H9 (cell line): ENCODE measurements at regions not wholly inside any gene's neighbourhood (a gene's known extent, or its start where the extent isn't known, plus 50 kb on each side); places are given as distances from the start of the nearest gene placed in this dataset.

ENCODE experiments used
- DNase-seq: peaks from one replicate; pipeline ENCODE4 v3.0.0-alpha.2; 2017
- H2AFZ ChIP-seq: one replicate; pipeline ENCODE4 v1.6.1; 2013; ENCODE audit warnings: mild to moderate bottlenecking, low read length, control low read depth, moderate library complexity
- H2AK5ac ChIP-seq: 2 replicates; pipeline ENCODE4 v1.6.1; 2013; ENCODE audit warnings: low read length, control low read depth, mixed read lengths; ENCODE audit not compliant: insufficient read length
- H2BK120ac ChIP-seq: one replicate; pipeline ENCODE4 v1.6.1; 2013; ENCODE audit warnings: low read depth, mild to moderate bottlenecking, low read length, control low read depth, inconsistent platforms; ENCODE audit not compliant: poor library complexity, severe bottlenecking
- H2BK12ac ChIP-seq: 2 replicates; pipeline ENCODE4 v1.6.1; 2013; ENCODE audit warnings: low read length, control low read depth, mixed read lengths, low read depth; ENCODE audit not compliant: insufficient read length
- H2BK15ac ChIP-seq: 2 replicates; pipeline ENCODE4 v1.6.1; 2013; ENCODE audit warnings: low read depth, low read length, control low read depth
- H2BK20ac ChIP-seq: one replicate; pipeline ENCODE4 v1.6.1; 2013; ENCODE audit warnings: low read depth, mild to moderate bottlenecking, low read length, control low read depth, inconsistent platforms; ENCODE audit not compliant: poor library complexity, severe bottlenecking
- H2BK5ac ChIP-seq: 2 replicates; pipeline ENCODE4 v1.6.1; 2013; ENCODE audit warnings: low read length, control low read depth, mixed read lengths; ENCODE audit not compliant: insufficient read length
- H3K14ac ChIP-seq: 2 replicates; pipeline ENCODE4 v1.6.1; 2013; ENCODE audit warnings: low read length, control low read depth; ENCODE audit not compliant: insufficient read depth
- H3K18ac ChIP-seq: 2 replicates; pipeline ENCODE4 v1.6.1; 2013; ENCODE audit warnings: low read depth, mild to moderate bottlenecking, mixed read lengths, low read length, control low read depth; ENCODE audit not compliant: insufficient read length
- H3K23ac ChIP-seq: 2 replicates; pipeline ENCODE4 v1.6.1; 2013; ENCODE audit warnings: low read length, control low read depth, mixed read lengths, low read depth; ENCODE audit not compliant: insufficient read length
- H3K23me2 ChIP-seq: 2 replicates; pipeline ENCODE4 v1.6.1; 2013; ENCODE audit warnings: low read depth, mild to moderate bottlenecking, mixed read lengths, low read length, control low read depth; ENCODE audit not compliant: insufficient read length, poor library complexity, severe bottlenecking
- H3K27ac ChIP-seq: 2 replicates; pipeline ENCODE4 v1.5.1; 2013; ENCODE audit warnings: low read length, control low read depth, mixed read lengths, low read depth; ENCODE audit not compliant: insufficient read length
- H3K27me3 ChIP-seq: 2 replicates; pipeline ENCODE4 v1.6.1; 2013; ENCODE audit warnings: low read length, control low read depth, inconsistent platforms; ENCODE audit not compliant: insufficient read depth
- H3K4ac ChIP-seq: 2 replicates; pipeline ENCODE4 v1.6.1; 2013; ENCODE audit warnings: low read depth, mild to moderate bottlenecking, control low read depth, inconsistent platforms, low read length, moderate library complexity
- H3K4me1 ChIP-seq: 2 replicates; pipeline ENCODE4 v1.6.1; 2013; ENCODE audit warnings: low read length, control low read depth, inconsistent platforms; ENCODE audit not compliant: insufficient read depth
- H3K4me2 ChIP-seq: 2 replicates; pipeline ENCODE4 v1.6.1; 2013; ENCODE audit warnings: low read length, control low read depth, mixed read lengths; ENCODE audit not compliant: insufficient read length, insufficient read depth
- H3K56ac ChIP-seq: 2 replicates; pipeline ENCODE4 v1.6.1; 2013; ENCODE audit warnings: low read depth, mild to moderate bottlenecking, mixed read lengths, low read length, control low read depth; ENCODE audit not compliant: insufficient read length
- H3K79me1 ChIP-seq: 2 replicates; pipeline ENCODE4 v1.6.1; 2013; ENCODE audit warnings: low read depth, mild to moderate bottlenecking, moderate library complexity, low read length, control low read depth, inconsistent platforms; ENCODE audit not compliant: insufficient read depth, poor library complexity, severe bottlenecking
- H3K79me2 ChIP-seq: 2 replicates; pipeline ENCODE4 v1.6.1; 2013; ENCODE audit warnings: low read length, control low read depth, inconsistent platforms; ENCODE audit not compliant: insufficient read depth
- H3K9ac ChIP-seq: 2 replicates; pipeline ENCODE4 v1.6.1; 2013; ENCODE audit warnings: low read length, control low read depth, mixed read lengths; ENCODE audit not compliant: insufficient read length; ENCODE audit errors: extremely low read depth
- H3K9me3 ChIP-seq: one replicate; pipeline ENCODE4 v1.6.1; 2013; ENCODE audit warnings: low read depth, low read length, inconsistent platforms; ENCODE audit not compliant: control insufficient read depth
- H3T11ph ChIP-seq: one replicate; pipeline ENCODE4 v1.6.1; 2013; ENCODE audit warnings: mild to moderate bottlenecking, low read length, control low read depth, inconsistent platforms
- H4K20me1 ChIP-seq: one replicate; pipeline ENCODE4 v1.6.1; 2013; ENCODE audit not compliant: control insufficient read depth, insufficient read length, insufficient read depth
- H4K5ac ChIP-seq: 2 replicates; pipeline ENCODE4 v1.6.1; 2013; ENCODE audit warnings: low read depth, mild to moderate bottlenecking, mixed read lengths, low read length, control low read depth; ENCODE audit not compliant: insufficient read length
- H4K8ac ChIP-seq: replicated peaks from 2 replicates; pipeline ENCODE4 v1.6.1; 2013; ENCODE audit warnings: low read length, control low read depth, mixed read lengths, low read depth; ENCODE audit not compliant: insufficient read length
- H4K91ac ChIP-seq: 2 replicates; pipeline ENCODE4 v1.6.1; 2013; ENCODE audit warnings: low read depth, mild to moderate bottlenecking, moderate library complexity, mixed read lengths, low read length, control low read depth; ENCODE audit not compliant: insufficient read length
- H3K27ac Mint-ChIP-seq, 3 experiments: 2 replicates in 2 of 3; 3 replicates in 1 of 3; pipeline ENCODE4 v1.8.0; 2020 to 2021; ENCODE audit warnings: mixed read lengths in 3 of 3, mild to moderate bottlenecking in 1 of 3, moderate library complexity in 1 of 3
- H3K27me3 Mint-ChIP-seq: 2 replicates; pipeline ENCODE4 v1.8.0; 2021; ENCODE audit warnings: low read depth, mild to moderate bottlenecking, moderate library complexity, mixed read lengths
- H3K36me3 Mint-ChIP-seq, 3 experiments: 2 replicates in 2 of 3; 3 replicates in 1 of 3; pipeline ENCODE4 v1.8.0; 2020 to 2021; ENCODE audit warnings: low read depth in 3 of 3, mixed read lengths in 3 of 3; ENCODE audit not compliant: insufficient read depth in 1 of 3
- H3K4me1 Mint-ChIP-seq, 2 experiments: 2 replicates each; pipeline ENCODE4 v1.8.0; 2020; ENCODE audit warnings: mixed read lengths in 2 of 2
- H3K4me3 Mint-ChIP-seq, 2 experiments: 2 replicates in 1 of 2; 3 replicates in 1 of 2; pipeline ENCODE4 v1.8.0; 2020 to 2021; ENCODE audit warnings: mild to moderate bottlenecking in 2 of 2, mixed read lengths in 2 of 2, moderate library complexity in 1 of 2
- H3K9me3 Mint-ChIP-seq, 2 experiments: 2 replicates in 1 of 2; 3 replicates in 1 of 2; pipeline ENCODE4 v1.8.0; 2020; ENCODE audit warnings: mild to moderate bottlenecking in 2 of 2, mixed read lengths in 2 of 2, moderate library complexity in 1 of 2
- CTCF ChIP-seq: fragments of 200-600 bp; sonication (generic); conservative IDR thresholded peaks from 3 replicates; pipeline ENCODE4 v1.8.0; 2021; ENCODE audit warnings: antibody characterized with exemption, mild to moderate bottlenecking
- WGBS: extraction: QIAGEN DNeasy Blood & Tissue Kit; methylation state at CpG from one replicate; pipeline ENCODE4 v1.1.7; 2013; ENCODE audit warnings: missing lambda C conversion rate, low lambda C conversion rate, mixed read lengths; ENCODE audit not compliant: insufficient read length; ENCODE audit errors: extremely low coverage; 5-methylcytosine and 5-hydroxymethylcytosine counted together

GRCh38 chr4:8710416-8710815, 117.9 kb downstream of the CPZ start:
- H4K8ac ChIP-seq = no peak overlapping the region
- no peak for DNase-seq
- no peak overlapping the region for H3K23ac ChIP-seq
- peaks cover 18 to 22% of the 10 kb centered on the region in 2 experiments for H3K9me3 Mint-ChIP-seq
- H3K14ac ChIP-seq = no peak overlapping the region
- no peak overlapping the region for H3K56ac ChIP-seq
- no CpG with 5 or more reads among the region's 6 CpGs for WGBS
- no peak overlapping the region for H3K4me3 Mint-ChIP-seq
- no peaks in the 10 kb centered on the region for H3K79me2 ChIP-seq
- H3K4me1 ChIP-seq = no peaks in the 10 kb centered on the region
- no peak overlapping the region for H4K5ac ChIP-seq
- H2BK20ac ChIP-seq = no peak overlapping the region
- no peak overlapping the region for H2AFZ ChIP-seq
- no peak for TF ChIP-seq CTCF
- peaks cover 4 to 17% of the 10 kb centered on the region in 2 experiments; a peak in 3 of 4 replicates for H3K4me1 Mint-ChIP-seq
- no peak overlapping the region for H4K91ac ChIP-seq
- H3K27me3 ChIP-seq = no peaks in the 10 kb centered on the region
- H3K9ac ChIP-seq = no peak overlapping the region
- no peak overlapping the region for H3K18ac ChIP-seq
- H3K27me3 Mint-ChIP-seq = peaks cover 14% of the 10 kb centered on the region
- no peak overlapping the region for H2BK5ac ChIP-seq
- no peaks in the 10 kb centered on the region for H4K20me1 ChIP-seq
- no peak overlapping the region for H2AK5ac ChIP-seq
- H3K4ac ChIP-seq = no peak overlapping the region
- no peak overlapping the region for H3K4me2 ChIP-seq
- H3K9me3 ChIP-seq = no peaks in the 10 kb centered on the region
- H3K36me3 Mint-ChIP-seq = peaks cover 0 to 6% (median 0%) of the 10 kb centered on the region in 3 experiments; a peak in 2 of 7 replicates
- H3T11ph ChIP-seq = no peak overlapping the region
- no peak overlapping the region for H2BK15ac ChIP-seq
- H3K79me1 ChIP-seq = no peaks in the 10 kb centered on the region
- H3K27ac Mint-ChIP-seq = no peak overlapping the region
- H3K27ac ChIP-seq = no peak overlapping the region
- H2BK120ac ChIP-seq = no peak overlapping the region
- H2BK12ac ChIP-seq = no peak overlapping the region
- H3K23me2 ChIP-seq = no peaks in the 10 kb centered on the region
